MCF 10A (cell line): ENCODE measurements at regions not wholly inside any gene's neighbourhood (a gene's known extent, or its start where the extent isn't known, plus 50 kb on each side); places are given as distances from the start of the nearest gene placed in this dataset.

Experiments used
- BruUV-seq: library from RNA; stranded (reverse); fragments of 400-500 nt; replicated peaks from 2 replicates; lab custom pipeline; 2021; lab: Mats Ljungman, UMichigan
- CTCF ChIA-PET: fragments of 300-600 bp; sonication (Branson Sonifier 250); formaldehyde crosslinking; extraction: SDS; loops from one replicate; lab custom pipeline; 2021; ENCODE audit warnings: antibody characterized with exemption, inconsistent platforms; lab: Yijun Ruan, JAX
- POLR2A ChIA-PET: fragments of 300-600, 350-650 bp; sonication (Branson Sonifier 250); formaldehyde crosslinking; extraction: SDS; loops from one replicate; lab custom pipeline; 2020; ENCODE audit warnings: antibody characterized with exemption, inconsistent platforms; lab: Yijun Ruan, JAX
- DNase-seq: peaks from one replicate; pipeline ENCODE4 v3.0.0-alpha.2; 2018; ENCODE audit not compliant: unreplicated experiment
- H3K27ac Mint-ChIP-seq: one replicate; pipeline ENCODE4 v1.8.0; 2022; ENCODE audit warnings: mild to moderate bottlenecking, low read depth, mixed read lengths; ENCODE audit not compliant: unreplicated experiment
- H3K27me3 Mint-ChIP-seq: one replicate; pipeline ENCODE4 v1.8.0; 2022; ENCODE audit warnings: mixed read lengths; ENCODE audit not compliant: insufficient read depth, unreplicated experiment
- H3K36me3 Mint-ChIP-seq: one replicate; pipeline ENCODE4 v1.8.0; 2022; ENCODE audit warnings: mild to moderate bottlenecking, moderate library complexity, mixed read lengths; ENCODE audit not compliant: insufficient read depth, unreplicated experiment
- H3K4me1 Mint-ChIP-seq: one replicate; pipeline ENCODE4 v1.8.0; 2022; ENCODE audit warnings: mixed read lengths; ENCODE audit not compliant: insufficient read depth, unreplicated experiment
- H3K4me3 Mint-ChIP-seq: one replicate; pipeline ENCODE4 v1.8.0; 2022; ENCODE audit warnings: mild to moderate bottlenecking, moderate library complexity, mixed read lengths; ENCODE audit not compliant: unreplicated experiment
- H3K9me3 Mint-ChIP-seq: one replicate; pipeline ENCODE4 v1.8.0; 2022; ENCODE audit warnings: mixed read lengths; ENCODE audit not compliant: unreplicated experiment
- intact Hi-C: fragments of 100-400 bp; cut with micrococcal nuclease; formaldehyde crosslinking; loops from 2 replicates; pipeline ENCODE4 v1.14.1; 2022
- TF ChIP-seq, protein P1 (sequence below): fragments of 200-600 bp; IDR thresholded peaks from one replicate; pipeline ENCODE4 v1.8.0; 2022; ENCODE audit warnings: antibody characterized with exemption, mild to moderate bottlenecking; ENCODE audit not compliant: unreplicated experiment

- no TSS peak for BruUV-seq
- H3K4me1 Mint-ChIP-seq = no peaks in the 10 kb centered on the region
- CTCF ChIA-PET = no interaction called here
Observed at GRCh38 chr13:105231579-105231978, 1303.9 kb downstream of the EFNB2 start.

DNA sequence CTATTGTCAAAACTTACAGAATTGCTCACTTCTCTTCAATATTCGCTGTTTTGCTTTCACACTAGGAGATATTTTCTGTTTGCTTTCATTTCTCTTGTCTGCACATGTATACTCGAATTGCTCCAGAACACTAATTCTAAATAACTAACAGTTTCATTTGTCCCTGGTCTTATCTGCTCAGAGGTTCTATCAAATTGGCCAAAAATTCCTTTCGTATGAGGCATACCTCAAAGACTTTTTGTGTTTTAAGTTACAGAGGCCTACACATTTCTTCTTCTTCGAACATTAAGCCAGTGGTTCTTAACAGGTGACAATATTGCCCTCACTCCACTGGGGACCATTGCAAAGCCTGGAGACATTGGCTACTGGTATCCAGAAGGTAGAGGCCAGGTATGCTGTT is 1314.6 kb downstream of the EFNB2 start:
- ChIA-PET POLR2A (interaction anchor here (1.0 kb wide), 1 partner anchor 9 kb away, joined by 3 read pairs; no protein-coding TSS in a partner anchor), CTCF (no interaction called here)
- TF ChIP-seq, protein P1, sequence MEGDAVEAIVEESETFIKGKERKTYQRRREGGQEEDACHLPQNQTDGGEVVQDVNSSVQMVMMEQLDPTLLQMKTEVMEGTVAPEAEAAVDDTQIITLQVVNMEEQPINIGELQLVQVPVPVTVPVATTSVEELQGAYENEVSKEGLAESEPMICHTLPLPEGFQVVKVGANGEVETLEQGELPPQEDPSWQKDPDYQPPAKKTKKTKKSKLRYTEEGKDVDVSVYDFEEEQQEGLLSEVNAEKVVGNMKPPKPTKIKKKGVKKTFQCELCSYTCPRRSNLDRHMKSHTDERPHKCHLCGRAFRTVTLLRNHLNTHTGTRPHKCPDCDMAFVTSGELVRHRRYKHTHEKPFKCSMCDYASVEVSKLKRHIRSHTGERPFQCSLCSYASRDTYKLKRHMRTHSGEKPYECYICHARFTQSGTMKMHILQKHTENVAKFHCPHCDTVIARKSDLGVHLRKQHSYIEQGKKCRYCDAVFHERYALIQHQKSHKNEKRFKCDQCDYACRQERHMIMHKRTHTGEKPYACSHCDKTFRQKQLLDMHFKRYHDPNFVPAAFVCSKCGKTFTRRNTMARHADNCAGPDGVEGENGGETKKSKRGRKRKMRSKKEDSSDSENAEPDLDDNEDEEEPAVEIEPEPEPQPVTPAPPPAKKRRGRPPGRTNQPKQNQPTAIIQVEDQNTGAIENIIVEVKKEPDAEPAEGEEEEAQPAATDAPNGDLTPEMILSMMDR = no peak
- no peaks in the 10 kb centered on the region for H3K27me3 Mint-ChIP-seq
- H3K36me3 Mint-ChIP-seq = no peaks in the 10 kb centered on the region
- intact Hi-C loops = no loop called here
- BruUV-seq = no TSS peak
- no peak for DNase-seq
- no peaks in the 10 kb centered on the region for H3K9me3 Mint-ChIP-seq
- H3K4me3 Mint-ChIP-seq = no peak overlapping the region
- H3K4me1 Mint-ChIP-seq = peaks cover 12% of the 10 kb centered on the region
- H3K27ac Mint-ChIP-seq = no peak overlapping the region

More at GRCh38 chr13:105231579-105231978, 1303.9 kb downstream of the EFNB2 start:
- H3K36me3 Mint-ChIP-seq = no peaks in the 10 kb centered on the region
- no peaks in the 10 kb centered on the region for H3K27me3 Mint-ChIP-seq
- intact Hi-C loops = no loop called here
- DNase-seq = no peak
- no peak overlapping the region for H3K27ac Mint-ChIP-seq
- TF ChIP-seq, protein P1 = no peak
- POLR2A ChIA-PET = interaction anchor here (0.5 kb wide), 2 partner anchors 42 to 798 kb away, joined by 3 to 4 read pairs; no protein-coding TSS in a partner anchor
- H3K4me3 Mint-ChIP-seq = no peak overlapping the region
- H3K9me3 Mint-ChIP-seq = peaks cover 10% of the 10 kb centered on the region

DNA sequence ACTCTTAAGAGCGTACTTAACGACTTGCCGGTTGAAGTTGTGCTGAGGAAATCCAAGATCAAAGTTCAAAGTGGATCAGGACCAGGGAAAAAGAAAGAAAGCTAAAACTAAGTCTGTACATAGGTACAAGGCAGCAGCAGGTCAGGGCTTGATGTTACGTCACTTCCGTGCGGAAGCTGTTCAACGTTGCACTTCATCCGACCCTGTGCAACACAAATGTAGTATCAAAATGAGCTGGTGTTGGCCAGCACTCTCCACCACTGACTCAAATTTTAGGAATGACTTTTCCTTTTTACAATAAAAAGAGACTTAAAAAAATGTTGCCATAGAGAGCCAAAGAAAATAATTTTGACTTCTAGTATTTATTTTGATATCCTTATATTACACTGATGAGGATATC is 1315.4 kb downstream of the EFNB2 start:
- DNase-seq = no peak
- no TSS peak for BruUV-seq
- H3K4me1 Mint-ChIP-seq = peaks cover 12% of the 10 kb centered on the region
- no peak overlapping the region for H3K27ac Mint-ChIP-seq
- H3K9me3 Mint-ChIP-seq = no peaks in the 10 kb centered on the region
- POLR2A ChIA-PET = interaction anchor here (1.0 kb wide), 1 partner anchor 8 kb away, joined by 3 read pairs; no protein-coding TSS in a partner anchor
- no peaks in the 10 kb centered on the region for H3K27me3 Mint-ChIP-seq
- intact Hi-C loops = no loop called here
- H3K36me3 Mint-ChIP-seq = no peaks in the 10 kb centered on the region
- H3K4me3 Mint-ChIP-seq = no peak overlapping the region
- CTCF ChIA-PET = interaction anchor here (1.2 kb wide), 1 partner anchor 100 kb away, joined by 4 read pairs; no protein-coding TSS in a partner anchor
- TF ChIP-seq, protein P1 = no peak

DNA sequence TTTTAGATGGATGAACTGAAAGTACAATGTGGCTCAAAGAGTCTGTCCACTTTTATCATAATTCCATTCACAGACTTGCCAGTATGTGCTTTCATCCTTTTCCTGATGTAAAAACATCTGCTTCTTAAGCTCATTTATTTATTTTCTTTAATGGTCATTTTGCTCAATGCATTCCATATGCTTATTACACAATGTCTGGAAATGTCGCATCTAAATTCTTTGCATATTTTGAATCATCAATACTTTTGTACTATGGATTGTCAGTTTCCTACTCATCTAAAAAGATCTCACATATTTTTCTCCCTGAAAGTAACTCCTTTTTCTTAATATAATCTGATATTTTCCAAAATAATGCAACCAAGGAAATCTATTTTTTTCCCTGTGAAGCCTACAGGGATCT is 1315.8 kb downstream of the EFNB2 start:
- no peak overlapping the region for H3K4me3 Mint-ChIP-seq
- no peak for DNase-seq
- intact Hi-C loops = no loop called here
- ChIA-PET CTCF (interaction anchor here (1.2 to 2.5 kb wide), 2 partner anchors 17 to 100 kb away, joined by 4 to 11 read pairs; no protein-coding TSS in a partner anchor), POLR2A (no interaction called here)
- no TSS peak for BruUV-seq
- no peaks in the 10 kb centered on the region for H3K27me3 Mint-ChIP-seq
- H3K4me1 Mint-ChIP-seq = peaks cover 12% of the 10 kb centered on the region
- no peak overlapping the region for H3K27ac Mint-ChIP-seq
- TF ChIP-seq, protein P1 = no peak
- no peaks in the 10 kb centered on the region for H3K9me3 Mint-ChIP-seq
- H3K36me3 Mint-ChIP-seq = no peaks in the 10 kb centered on the region
